GM18858 (cell line): ENCODE measurements at regions not wholly inside any gene's neighbourhood (a gene's known extent, or its start where the extent isn't known, plus 50 kb on each side); places are given as distances from the start of the nearest gene placed in this dataset.
"Not testable (repeated sequence)": the region's sequence is repeated elsewhere in the genome, so short reads cannot be mapped to it uniquely, and the experiment has no call there.

Experiments used
- ATAC-seq: cut with Tn5 transposase; IDR thresholded peaks from one replicate; pipeline ENCODE4 v1.9.1; 2021; ENCODE audit not compliant: unreplicated experiment

- ATAC-seq: no peak
Measured at GRCh38 chr7:125299003-125299765, 369.6 kb upstream of the POT1 start.

GRCh38 chr7:125279961-125280360 is 350.3 kb upstream of the POT1 start:
- no peak for ATAC-seq

GRCh38 chr7:125278318-125278717 is 348.7 kb upstream of the POT1 start:
- ATAC-seq: no peak

- not testable (repeated sequence) for ATAC-seq
Measured at GRCh38 chr7:125274742-125275141, 345.1 kb upstream of the POT1 start.

GRCh38 chr7:125264174-125264856 is 334.7 kb upstream of the POT1 start:
- not testable (repeated sequence) for ATAC-seq

- not testable (repeated sequence) for ATAC-seq
Measured at GRCh38 chr7:125258876-125259417, 329.3 kb upstream of the POT1 start.

- ATAC-seq: no peak
Measured at GRCh38 chr7:125257617-125258016, 328.0 kb upstream of the POT1 start.

GRCh38 chr7:125256446-125256845 is 326.8 kb upstream of the POT1 start:
- no peak for ATAC-seq

GRCh38 chr7:125255810-125256209 is 326.2 kb upstream of the POT1 start:
- ATAC-seq: no peak

- ATAC-seq: no peak
Measured at GRCh38 chr7:125254566-125254965, 324.9 kb upstream of the POT1 start.

GRCh38 chr7:125253452-125254190 is 324.0 kb upstream of the POT1 start:
- no peak for ATAC-seq

- ATAC-seq: no peak
Measured at GRCh38 chr7:125247514-125248098, 318.0 kb upstream of the POT1 start.

GRCh38 chr7:125246706-125247105 is 317.1 kb upstream of the POT1 start:
- no peak for ATAC-seq

GRCh38 chr7:125241548-125241947 is 311.9 kb upstream of the POT1 start:
- ATAC-seq: no peak

GRCh38 chr7:125222596-125222995 is 293.0 kb upstream of the POT1 start:
- no peak for ATAC-seq

- no peak for ATAC-seq
Measured at GRCh38 chr7:125218076-125218475, 288.5 kb upstream of the POT1 start.

- no peak for ATAC-seq
Measured at GRCh38 chr7:125201002-125201401, 271.4 kb upstream of the POT1 start.

- ATAC-seq: no peak
Measured at GRCh38 chr7:125197731-125198393, 268.2 kb upstream of the POT1 start.

GRCh38 chr7:125195156-125195555 is 265.5 kb upstream of the POT1 start:
- no peak for ATAC-seq

- ATAC-seq: no peak
Measured at GRCh38 chr7:125193263-125193662, 263.6 kb upstream of the POT1 start.

GRCh38 chr7:125184801-125185200 is 255.2 kb upstream of the POT1 start:
- no peak for ATAC-seq
